HG02840 (cell line): ENCODE measurements at regions not wholly inside any gene's neighbourhood (a gene's known extent, or its start where the extent isn't known, plus 50 kb on each side); places are given as distances from the start of the nearest gene placed in this dataset.
"Not testable (repeated sequence)": the region's sequence is repeated elsewhere in the genome, so short reads cannot be mapped to it uniquely, and the experiment has no call there.

Source experiments
- ATAC-seq: cut with Tn5 transposase; IDR thresholded peaks from one replicate; pipeline ENCODE4 v1.9.1; 2021; ENCODE audit warnings: mild to moderate bottlenecking, moderate library complexity, moderate number of reproducible peaks; ENCODE audit not compliant: unreplicated experiment, low FRiP score

- no peak for ATAC-seq
These were observed 108.8 kb downstream of the TNFSF18 start for GRCh38 chr1:172941945-172942344.

GRCh38 chr1:172943138-172943537 is 107.6 kb downstream of the TNFSF18 start:
- not testable (repeated sequence) for ATAC-seq

GRCh38 chr1:172944931-172945330 is 105.8 kb downstream of the TNFSF18 start:
- no peak for ATAC-seq

- no peak for ATAC-seq
These were observed 103.8 kb downstream of the TNFSF18 start for GRCh38 chr1:172946814-172947507.

- no peak for ATAC-seq
These were observed 102.3 kb downstream of the TNFSF18 start for GRCh38 chr1:172948457-172948856.

GRCh38 chr1:172949096-172949495 is 101.6 kb downstream of the TNFSF18 start:
- ATAC-seq, result no peak

GRCh38 chr1:172950528-172950927 is 100.2 kb downstream of the TNFSF18 start:
- ATAC-seq, result no peak

GRCh38 chr1:172951730-172952365 is 98.9 kb downstream of the TNFSF18 start:
- no peak for ATAC-seq

GRCh38 chr1:172952516-172952915 is 98.2 kb downstream of the TNFSF18 start:
- no peak for ATAC-seq

GRCh38 chr1:172954476-172955150 is 96.1 kb downstream of the TNFSF18 start:
- no peak for ATAC-seq

- ATAC-seq, result no peak
These were observed 95.5 kb downstream of the TNFSF18 start for GRCh38 chr1:172955161-172955815.

- no peak for ATAC-seq
These were observed 93.9 kb downstream of the TNFSF18 start for GRCh38 chr1:172956871-172957270.

- ATAC-seq, result no peak
These were observed 93.2 kb downstream of the TNFSF18 start for GRCh38 chr1:172957491-172957890.

- no peak for ATAC-seq
These were observed 91.2 kb downstream of the TNFSF18 start for GRCh38 chr1:172959571-172959970.

- no peak for ATAC-seq
These were observed 90.7 kb downstream of the TNFSF18 start for GRCh38 chr1:172960019-172960418.

- ATAC-seq, result no peak
These were observed 90.1 kb downstream of the TNFSF18 start for GRCh38 chr1:172960454-172961208.

- no peak for ATAC-seq
These were observed 85.9 kb downstream of the TNFSF18 start for GRCh38 chr1:172964864-172965263.

- no peak for ATAC-seq
These were observed 83.7 kb downstream of the TNFSF18 start for GRCh38 chr1:172966844-172967540.

- ATAC-seq, result no peak
These were observed 82.8 kb downstream of the TNFSF18 start for GRCh38 chr1:172967936-172968335.

GRCh38 chr1:172969611-172970010 is 81.1 kb downstream of the TNFSF18 start:
- ATAC-seq, result no peak
